ENCODE measurements at regions not wholly inside any gene's neighbourhood (a gene's known extent, or its start where the extent isn't known, plus 50 kb on each side); places are given as distances from the start of the nearest gene placed in this dataset.

DNA sequence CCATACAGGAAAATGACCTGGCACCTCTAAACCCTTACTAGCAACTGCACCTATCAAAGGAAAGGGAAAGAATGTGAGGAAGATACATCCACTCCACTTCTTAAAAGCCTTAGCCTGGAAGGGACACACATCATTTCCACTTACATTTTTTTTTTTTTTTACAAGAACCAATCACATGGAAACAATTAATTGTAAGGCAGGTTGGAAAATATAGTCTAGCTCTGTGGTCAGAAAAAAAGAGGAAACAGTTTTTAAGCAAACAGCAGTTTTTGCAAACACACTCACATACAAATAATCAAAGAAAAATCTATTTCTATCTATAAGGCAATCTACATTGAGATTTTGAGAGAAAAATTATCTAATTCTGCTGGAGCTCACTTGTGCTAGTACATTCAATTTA lies 98.9 kb upstream of the SPRED1 start:
- TF ChIP-seq, protein P1, sequence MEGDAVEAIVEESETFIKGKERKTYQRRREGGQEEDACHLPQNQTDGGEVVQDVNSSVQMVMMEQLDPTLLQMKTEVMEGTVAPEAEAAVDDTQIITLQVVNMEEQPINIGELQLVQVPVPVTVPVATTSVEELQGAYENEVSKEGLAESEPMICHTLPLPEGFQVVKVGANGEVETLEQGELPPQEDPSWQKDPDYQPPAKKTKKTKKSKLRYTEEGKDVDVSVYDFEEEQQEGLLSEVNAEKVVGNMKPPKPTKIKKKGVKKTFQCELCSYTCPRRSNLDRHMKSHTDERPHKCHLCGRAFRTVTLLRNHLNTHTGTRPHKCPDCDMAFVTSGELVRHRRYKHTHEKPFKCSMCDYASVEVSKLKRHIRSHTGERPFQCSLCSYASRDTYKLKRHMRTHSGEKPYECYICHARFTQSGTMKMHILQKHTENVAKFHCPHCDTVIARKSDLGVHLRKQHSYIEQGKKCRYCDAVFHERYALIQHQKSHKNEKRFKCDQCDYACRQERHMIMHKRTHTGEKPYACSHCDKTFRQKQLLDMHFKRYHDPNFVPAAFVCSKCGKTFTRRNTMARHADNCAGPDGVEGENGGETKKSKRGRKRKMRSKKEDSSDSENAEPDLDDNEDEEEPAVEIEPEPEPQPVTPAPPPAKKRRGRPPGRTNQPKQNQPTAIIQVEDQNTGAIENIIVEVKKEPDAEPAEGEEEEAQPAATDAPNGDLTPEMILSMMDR (IDR thresholded peaks at IDR 0.05 in 2 of 3, conservative IDR thresholded peaks at IDR 0.05 in 1 of 3; ENCODE audit: borderline replicate concordance in 1 of 3, insufficient read depth in 1 of 3, low read depth in 2 of 3, low read length in 2 of 3), result no peak
- TF ChIP-seq, protein P2, sequence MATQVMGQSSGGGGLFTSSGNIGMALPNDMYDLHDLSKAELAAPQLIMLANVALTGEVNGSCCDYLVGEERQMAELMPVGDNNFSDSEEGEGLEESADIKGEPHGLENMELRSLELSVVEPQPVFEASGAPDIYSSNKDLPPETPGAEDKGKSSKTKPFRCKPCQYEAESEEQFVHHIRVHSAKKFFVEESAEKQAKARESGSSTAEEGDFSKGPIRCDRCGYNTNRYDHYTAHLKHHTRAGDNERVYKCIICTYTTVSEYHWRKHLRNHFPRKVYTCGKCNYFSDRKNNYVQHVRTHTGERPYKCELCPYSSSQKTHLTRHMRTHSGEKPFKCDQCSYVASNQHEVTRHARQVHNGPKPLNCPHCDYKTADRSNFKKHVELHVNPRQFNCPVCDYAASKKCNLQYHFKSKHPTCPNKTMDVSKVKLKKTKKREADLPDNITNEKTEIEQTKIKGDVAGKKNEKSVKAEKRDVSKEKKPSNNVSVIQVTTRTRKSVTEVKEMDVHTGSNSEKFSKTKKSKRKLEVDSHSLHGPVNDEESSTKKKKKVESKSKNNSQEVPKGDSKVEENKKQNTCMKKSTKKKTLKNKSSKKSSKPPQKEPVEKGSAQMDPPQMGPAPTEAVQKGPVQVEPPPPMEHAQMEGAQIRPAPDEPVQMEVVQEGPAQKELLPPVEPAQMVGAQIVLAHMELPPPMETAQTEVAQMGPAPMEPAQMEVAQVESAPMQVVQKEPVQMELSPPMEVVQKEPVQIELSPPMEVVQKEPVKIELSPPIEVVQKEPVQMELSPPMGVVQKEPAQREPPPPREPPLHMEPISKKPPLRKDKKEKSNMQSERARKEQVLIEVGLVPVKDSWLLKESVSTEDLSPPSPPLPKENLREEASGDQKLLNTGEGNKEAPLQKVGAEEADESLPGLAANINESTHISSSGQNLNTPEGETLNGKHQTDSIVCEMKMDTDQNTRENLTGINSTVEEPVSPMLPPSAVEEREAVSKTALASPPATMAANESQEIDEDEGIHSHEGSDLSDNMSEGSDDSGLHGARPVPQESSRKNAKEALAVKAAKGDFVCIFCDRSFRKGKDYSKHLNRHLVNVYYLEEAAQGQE (IDR thresholded peaks at IDR 0.05; ENCODE audit: low read depth), result no peak
- no peak for TF ChIP-seq POLR2AphosphoS5 (IDR thresholded peaks at IDR 0.05; ENCODE audit: low read depth, low read length)
- no peak for TF ChIP-seq SP1 (IDR thresholded peaks at IDR 0.05; ENCODE audit: low read depth)
- no peak for TF ChIP-seq POLR2A (IDR thresholded peaks at IDR 0.05; ENCODE audit: borderline replicate concordance, extremely low read depth, insufficient read depth, insufficient read length)
- TF ChIP-seq, protein P3, sequence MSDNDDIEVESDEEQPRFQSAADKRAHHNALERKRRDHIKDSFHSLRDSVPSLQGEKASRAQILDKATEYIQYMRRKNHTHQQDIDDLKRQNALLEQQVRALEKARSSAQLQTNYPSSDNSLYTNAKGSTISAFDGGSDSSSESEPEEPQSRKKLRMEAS (IDR thresholded peaks at IDR 0.05), result no peak
- TF ChIP-seq, protein P4, sequence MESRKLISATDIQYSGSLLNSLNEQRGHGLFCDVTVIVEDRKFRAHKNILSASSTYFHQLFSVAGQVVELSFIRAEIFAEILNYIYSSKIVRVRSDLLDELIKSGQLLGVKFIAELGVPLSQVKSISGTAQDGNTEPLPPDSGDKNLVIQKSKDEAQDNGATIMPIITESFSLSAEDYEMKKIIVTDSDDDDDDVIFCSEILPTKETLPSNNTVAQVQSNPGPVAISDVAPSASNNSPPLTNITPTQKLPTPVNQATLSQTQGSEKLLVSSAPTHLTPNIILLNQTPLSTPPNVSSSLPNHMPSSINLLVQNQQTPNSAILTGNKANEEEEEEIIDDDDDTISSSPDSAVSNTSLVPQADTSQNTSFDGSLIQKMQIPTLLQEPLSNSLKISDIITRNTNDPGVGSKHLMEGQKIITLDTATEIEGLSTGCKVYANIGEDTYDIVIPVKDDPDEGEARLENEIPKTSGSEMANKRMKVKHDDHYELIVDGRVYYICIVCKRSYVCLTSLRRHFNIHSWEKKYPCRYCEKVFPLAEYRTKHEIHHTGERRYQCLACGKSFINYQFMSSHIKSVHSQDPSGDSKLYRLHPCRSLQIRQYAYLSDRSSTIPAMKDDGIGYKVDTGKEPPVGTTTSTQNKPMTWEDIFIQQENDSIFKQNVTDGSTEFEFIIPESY (IDR thresholded peaks at IDR 0.05; ENCODE audit: extremely low read depth, insufficient replicate concordance, low read length), result no peak
- TF ChIP-seq CBX3 (IDR thresholded peaks at IDR 0.05; ENCODE audit: low read depth), result no peak
- no peak for TF ChIP-seq TCF7L2 (IDR thresholded peaks at IDR 0.05; ENCODE audit: borderline replicate concordance, extremely low read depth, insufficient read depth, insufficient read length)
- no peak for TF ChIP-seq CEBPB (IDR thresholded peaks at IDR 0.05; ENCODE audit: low read depth)

Data from HCT116 (cell line).